ENCODE measurements at regions not wholly inside any gene's neighbourhood (a gene's known extent, or its start where the extent isn't known, plus 50 kb on each side); places are given as distances from the start of the nearest gene placed in this dataset.

- no peak for ATAC-seq
- no peak for TF ChIP-seq RARB (CRISPR knock-in tag; IDR thresholded peaks at IDR 0.05)
- TF ChIP-seq CSDC2 (CRISPR knock-in tag; IDR thresholded peaks at IDR 0.05), result no peak
- TF ChIP-seq, protein P1, sequence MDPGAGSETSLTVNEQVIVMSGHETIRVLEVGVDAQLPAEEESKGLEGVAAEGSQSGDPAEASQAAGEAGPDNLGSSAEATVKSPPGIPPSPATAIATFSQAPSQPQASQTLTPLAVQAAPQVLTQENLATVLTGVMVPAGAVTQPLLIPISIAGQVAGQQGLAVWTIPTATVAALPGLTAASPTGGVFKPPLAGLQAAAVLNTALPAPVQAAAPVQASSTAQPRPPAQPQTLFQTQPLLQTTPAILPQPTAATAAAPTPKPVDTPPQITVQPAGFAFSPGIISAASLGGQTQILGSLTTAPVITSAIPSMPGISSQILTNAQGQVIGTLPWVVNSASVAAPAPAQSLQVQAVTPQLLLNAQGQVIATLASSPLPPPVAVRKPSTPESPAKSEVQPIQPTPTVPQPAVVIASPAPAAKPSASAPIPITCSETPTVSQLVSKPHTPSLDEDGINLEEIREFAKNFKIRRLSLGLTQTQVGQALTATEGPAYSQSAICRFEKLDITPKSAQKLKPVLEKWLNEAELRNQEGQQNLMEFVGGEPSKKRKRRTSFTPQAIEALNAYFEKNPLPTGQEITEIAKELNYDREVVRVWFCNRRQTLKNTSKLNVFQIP (CRISPR knock-in tag; IDR thresholded peaks at IDR 0.05; ENCODE audit: borderline replicate concordance, low read depth), result no peak
- TF ChIP-seq ZC3H10 (CRISPR knock-in tag; IDR thresholded peaks at IDR 0.05), result no peak
- TF ChIP-seq, protein P2, sequence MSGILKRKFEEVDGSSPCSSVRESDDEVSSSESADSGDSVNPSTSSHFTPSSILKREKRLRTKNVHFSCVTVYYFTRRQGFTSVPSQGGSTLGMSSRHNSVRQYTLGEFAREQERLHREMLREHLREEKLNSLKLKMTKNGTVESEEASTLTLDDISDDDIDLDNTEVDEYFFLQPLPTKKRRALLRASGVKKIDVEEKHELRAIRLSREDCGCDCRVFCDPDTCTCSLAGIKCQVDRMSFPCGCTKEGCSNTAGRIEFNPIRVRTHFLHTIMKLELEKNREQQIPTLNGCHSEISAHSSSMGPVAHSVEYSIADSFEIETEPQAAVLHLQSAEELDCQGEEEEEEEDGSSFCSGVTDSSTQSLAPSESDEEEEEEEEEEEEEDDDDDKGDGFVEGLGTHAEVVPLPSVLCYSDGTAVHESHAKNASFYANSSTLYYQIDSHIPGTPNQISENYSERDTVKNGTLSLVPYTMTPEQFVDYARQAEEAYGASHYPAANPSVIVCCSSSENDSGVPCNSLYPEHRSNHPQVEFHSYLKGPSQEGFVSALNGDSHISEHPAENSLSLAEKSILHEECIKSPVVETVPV (CRISPR knock-in tag; IDR thresholded peaks at IDR 0.05), result no peak
- TF ChIP-seq ISL1 (CRISPR knock-in tag; IDR thresholded peaks at IDR 0.05), result no peak
- no peak for TF ChIP-seq ZNF70 (CRISPR knock-in tag; IDR thresholded peaks at IDR 0.05)
Measured at GRCh38 chr9:124124729-124125650, 113.4 kb downstream of the LHX2 start.

DNA sequence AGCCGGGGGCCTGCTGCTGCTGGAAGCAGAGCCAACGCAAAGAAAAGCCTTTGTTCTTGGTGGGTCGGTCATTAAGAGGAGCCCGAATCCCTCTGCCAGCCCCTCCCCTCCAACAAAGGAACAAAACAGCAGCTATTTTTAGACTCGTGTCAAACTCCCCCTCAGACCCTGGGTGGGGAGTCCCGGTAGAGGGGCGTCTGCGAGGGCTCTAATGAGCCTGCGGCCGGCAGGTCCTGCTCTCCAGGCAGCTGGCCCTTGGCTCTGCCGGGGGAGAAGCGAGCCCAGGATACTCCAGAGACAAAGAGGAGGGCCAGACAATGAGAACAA, 114.0 kb downstream of the LHX2 start:
- no peak for TF ChIP-seq TSHZ2 (CRISPR knock-in tag; IDR thresholded peaks at IDR 0.05)
- no peak for ATAC-seq

- ATAC-seq, result peak; percentile 75
- no peak for TF ChIP-seq TSHZ2 (CRISPR knock-in tag; IDR thresholded peaks at IDR 0.05)
- TF ChIP-seq PPARA (CRISPR knock-in tag; IDR thresholded peaks at IDR 0.05; ENCODE audit: borderline replicate concordance), result no peak
- no peak for TF ChIP-seq GLIS3 (CRISPR knock-in tag; IDR thresholded peaks at IDR 0.05)
- TF ChIP-seq TOX (CRISPR knock-in tag; IDR thresholded peaks at IDR 0.05; ENCODE audit: borderline replicate concordance), result no peak
- no peak for TF ChIP-seq ISL1 (CRISPR knock-in tag; IDR thresholded peaks at IDR 0.05)
- no peak for TF ChIP-seq OSR1 (CRISPR knock-in tag; IDR thresholded peaks at IDR 0.05)
- no peak for TF ChIP-seq BACH2 (CRISPR knock-in tag; IDR thresholded peaks at IDR 0.05; ENCODE audit: borderline replicate concordance)
- TF ChIP-seq RARB (CRISPR knock-in tag; IDR thresholded peaks at IDR 0.05), result no peak
- no peak for TF ChIP-seq ZFP3 (CRISPR knock-in tag; IDR thresholded peaks at IDR 0.05)
- TF ChIP-seq ZC3H10 (CRISPR knock-in tag; IDR thresholded peaks at IDR 0.05), result no peak
- no peak for TF ChIP-seq PATZ1 (CRISPR knock-in tag; IDR thresholded peaks at IDR 0.05; ENCODE audit: borderline replicate concordance)
- no peak for TF ChIP-seq CREB5 (CRISPR knock-in tag; IDR thresholded peaks at IDR 0.05; ENCODE audit: low read depth)
- TF ChIP-seq ZNF8 (CRISPR knock-in tag; IDR thresholded peaks at IDR 0.05), result no peak
- TF ChIP-seq ARNTL (CRISPR knock-in tag; IDR thresholded peaks at IDR 0.05; ENCODE audit: borderline replicate concordance, low read depth), result no peak
- TF ChIP-seq, protein P2 (CRISPR knock-in tag; IDR thresholded peaks at IDR 0.05), result no peak
- no peak for TF ChIP-seq SNAI2 (CRISPR knock-in tag; IDR thresholded peaks at IDR 0.05)
- TF ChIP-seq CSDC2 (CRISPR knock-in tag; IDR thresholded peaks at IDR 0.05), result no peak
- TF ChIP-seq ZNF565 (CRISPR knock-in tag; conservative IDR thresholded peaks at IDR 0.05; ENCODE audit: low read depth), result no peak
- TF ChIP-seq ESRRG (CRISPR knock-in tag; IDR thresholded peaks at IDR 0.05), result no peak
Measured at GRCh38 chr9:124126648-124127646, 115.4 kb downstream of the LHX2 start.
